ENCODE measurements at regions not wholly inside any gene's neighbourhood (a gene's known extent, or its start where the extent isn't known, plus 50 kb on each side); places are given as distances from the start of the nearest gene placed in this dataset.

- H3K4me2 ChIP-seq (ENCODE audit: low read length, poor library complexity, severe bottlenecking), result no peak overlapping the region
- DNase-seq, result no peak
- H4K91ac ChIP-seq (ENCODE audit: low read length), result no peak overlapping the region
- no peak overlapping the region for H2BK120ac ChIP-seq (ENCODE audit: low read depth, low read length)
- no peak overlapping the region for H3K4me3 ChIP-seq (ENCODE audit: insufficient read depth in 1 of 2, low read depth in 1 of 2, low read length in 2 of 2)
- H3K9ac ChIP-seq (ENCODE audit: low read length), result no peak overlapping the region
- H3K27ac ChIP-seq (ENCODE audit: low read length, poor library complexity, severe bottlenecking), result no peak overlapping the region
- H3K4me1 ChIP-seq (ENCODE audit: control insufficient read depth, insufficient read depth, low read depth, low read length), result no peaks in the 10 kb centered on the region
- no peak overlapping the region for H3K18ac ChIP-seq (ENCODE audit: low read depth in 1 of 2, low read length in 2 of 2)
- no peak overlapping the region for H3K4ac ChIP-seq (ENCODE audit: low read depth in 1 of 2, low read length in 2 of 2)
- H3K9me3 ChIP-seq (ENCODE audit: control insufficient read depth, low read length), result no peaks in the 10 kb centered on the region
- no peak overlapping the region for H2BK15ac ChIP-seq (ENCODE audit: low read depth, poor library complexity, severe bottlenecking)
- no peak overlapping the region for H2BK12ac ChIP-seq (ENCODE audit: low read length in 2 of 2)
- H3K36me3 ChIP-seq (ENCODE audit: control insufficient read depth in 1 of 2, insufficient read depth in 2 of 2, low read depth in 1 of 2, low read length in 2 of 2), result no peaks in the 10 kb centered on the region
- no peaks in the 10 kb centered on the region for H3K27me3 ChIP-seq (ENCODE audit: control insufficient read depth in 1 of 2, insufficient read depth in 1 of 2, low read length in 2 of 2)
- H3K14ac ChIP-seq (ENCODE audit: low read length in 2 of 2), result no peak overlapping the region
- no peak overlapping the region for H4K8ac ChIP-seq (ENCODE audit: low read length)
- no peak overlapping the region for H2BK5ac ChIP-seq (ENCODE audit: low read depth, low read length, poor library complexity, severe bottlenecking)
- H3K79me1 ChIP-seq (replicated peaks; ENCODE audit: low read length, poor library complexity, severe bottlenecking), result no peaks in the 10 kb centered on the region
- no peak overlapping the region for H2AK5ac ChIP-seq (ENCODE audit: low read length, severe bottlenecking)
- H3K23ac ChIP-seq (ENCODE audit: low read length in 2 of 2), result no peak overlapping the region
- 100% methylated on average over 2 of the region's 4 CpGs for WGBS
- H2AFZ ChIP-seq (ENCODE audit: low read depth, low read length), result no peak overlapping the region
Measured at GRCh38 chr6:55012454-55012853, 161.9 kb upstream of the HCRTR2 start.

GRCh38 chr6:55014321-55015088, 159.8 kb upstream of the HCRTR2 start:
- Histone ChIP-seq H3K23ac (ENCODE audit: low read length in 2 of 2) (no peak overlapping the region), H3K36me3 (ENCODE audit: control insufficient read depth in 1 of 2, insufficient read depth in 2 of 2, low read depth in 1 of 2, low read length in 2 of 2) (no peaks in the 10 kb centered on the region), H3K14ac (ENCODE audit: low read length in 2 of 2) (no peak overlapping the region), H3K4ac (ENCODE audit: low read depth in 1 of 2, low read length in 2 of 2) (no peak overlapping the region), H2AFZ (ENCODE audit: low read depth, low read length) (no peak overlapping the region), H2AK5ac (ENCODE audit: low read length, severe bottlenecking) (no peak overlapping the region), H2BK12ac (ENCODE audit: low read length in 2 of 2) (no peak overlapping the region), H3K27ac (ENCODE audit: low read length, poor library complexity, severe bottlenecking) (no peak overlapping the region), H3K79me1 (replicated peaks; ENCODE audit: low read length, poor library complexity, severe bottlenecking) (no peaks in the 10 kb centered on the region), H3K27me3 (ENCODE audit: control insufficient read depth in 1 of 2, insufficient read depth in 1 of 2, low read length in 2 of 2) (no peaks in the 10 kb centered on the region), H2BK120ac (ENCODE audit: low read depth, low read length) (no peak overlapping the region), H3K18ac (ENCODE audit: low read depth in 1 of 2, low read length in 2 of 2) (no peak overlapping the region), H3K4me1 (ENCODE audit: control insufficient read depth, insufficient read depth, low read depth, low read length) (no peaks in the 10 kb centered on the region), H4K91ac (ENCODE audit: low read length) (no peak overlapping the region), H2BK15ac (ENCODE audit: low read depth, poor library complexity, severe bottlenecking) (no peak overlapping the region), H3K9me3 (ENCODE audit: control insufficient read depth, low read length) (no peaks in the 10 kb centered on the region), H3K9ac (ENCODE audit: low read length) (no peak overlapping the region), H3K4me2 (ENCODE audit: low read length, poor library complexity, severe bottlenecking) (no peak overlapping the region), H2BK5ac (ENCODE audit: low read depth, low read length, poor library complexity, severe bottlenecking) (no peak overlapping the region), H3K4me3 (ENCODE audit: insufficient read depth in 1 of 2, low read depth in 1 of 2, low read length in 2 of 2) (no peak overlapping the region), H4K8ac (ENCODE audit: low read length) (no peak overlapping the region)
- DNase-seq, result no peak
- WGBS, result no CpG with 5 or more reads among the region's 1 CpG

- H2AFZ ChIP-seq (ENCODE audit: low read depth, low read length), result no peak overlapping the region
- no peaks in the 10 kb centered on the region for H3K27me3 ChIP-seq (ENCODE audit: control insufficient read depth in 1 of 2, insufficient read depth in 1 of 2, low read length in 2 of 2)
- H2AK5ac ChIP-seq (ENCODE audit: low read length, severe bottlenecking), result no peak overlapping the region
- H3K79me1 ChIP-seq (replicated peaks; ENCODE audit: low read length, poor library complexity, severe bottlenecking), result no peaks in the 10 kb centered on the region
- DNase-seq, result no peak
- no peak overlapping the region for H3K4me3 ChIP-seq (ENCODE audit: insufficient read depth in 1 of 2, low read depth in 1 of 2, low read length in 2 of 2)
- H3K4me1 ChIP-seq (ENCODE audit: control insufficient read depth, insufficient read depth, low read depth, low read length), result no peaks in the 10 kb centered on the region
- H3K4me2 ChIP-seq (ENCODE audit: low read length, poor library complexity, severe bottlenecking), result no peak overlapping the region
- no peaks in the 10 kb centered on the region for H3K9me3 ChIP-seq (ENCODE audit: control insufficient read depth, low read length)
- no peak overlapping the region for H3K9ac ChIP-seq (ENCODE audit: low read length)
- no peak overlapping the region for H4K8ac ChIP-seq (ENCODE audit: low read length)
- no peak overlapping the region for H3K27ac ChIP-seq (ENCODE audit: low read length, poor library complexity, severe bottlenecking)
- H2BK5ac ChIP-seq (ENCODE audit: low read depth, low read length, poor library complexity, severe bottlenecking), result no peak overlapping the region
- H2BK12ac ChIP-seq (ENCODE audit: low read length in 2 of 2), result no peak overlapping the region
- no peak overlapping the region for H3K23ac ChIP-seq (ENCODE audit: low read length in 2 of 2)
- no peak overlapping the region for H4K91ac ChIP-seq (ENCODE audit: low read length)
- no peak overlapping the region for H3K14ac ChIP-seq (ENCODE audit: low read length in 2 of 2)
- H3K4ac ChIP-seq (ENCODE audit: low read depth in 1 of 2, low read length in 2 of 2), result no peak overlapping the region
- no peak overlapping the region for H3K18ac ChIP-seq (ENCODE audit: low read depth in 1 of 2, low read length in 2 of 2)
- H2BK120ac ChIP-seq (ENCODE audit: low read depth, low read length), result no peak overlapping the region
- no peak overlapping the region for H2BK15ac ChIP-seq (ENCODE audit: low read depth, poor library complexity, severe bottlenecking)
- no CpG with 5 or more reads among the region's 1 CpG for WGBS
- H3K36me3 ChIP-seq (ENCODE audit: control insufficient read depth in 1 of 2, insufficient read depth in 2 of 2, low read depth in 1 of 2, low read length in 2 of 2), result no peaks in the 10 kb centered on the region
Measured at GRCh38 chr6:55016261-55016660, 158.1 kb upstream of the HCRTR2 start.

- no peak overlapping the region for H3K18ac ChIP-seq (ENCODE audit: low read depth in 1 of 2, low read length in 2 of 2)
- H2AFZ ChIP-seq (ENCODE audit: low read depth, low read length), result no peak overlapping the region
- no peaks in the 10 kb centered on the region for H3K79me1 ChIP-seq (replicated peaks; ENCODE audit: low read length, poor library complexity, severe bottlenecking)
- H3K4ac ChIP-seq (ENCODE audit: low read depth in 1 of 2, low read length in 2 of 2), result no peak overlapping the region
- no peaks in the 10 kb centered on the region for H3K36me3 ChIP-seq (ENCODE audit: control insufficient read depth in 1 of 2, insufficient read depth in 2 of 2, low read depth in 1 of 2, low read length in 2 of 2)
- H4K8ac ChIP-seq (ENCODE audit: low read length), result no peak overlapping the region
- H2BK5ac ChIP-seq (ENCODE audit: low read depth, low read length, poor library complexity, severe bottlenecking), result no peak overlapping the region
- no peak overlapping the region for H3K4me3 ChIP-seq (ENCODE audit: insufficient read depth in 1 of 2, low read depth in 1 of 2, low read length in 2 of 2)
- WGBS, result no CpG with 5 or more reads among the region's 1 CpG
- H3K23ac ChIP-seq (ENCODE audit: low read length in 2 of 2), result no peak overlapping the region
- H3K27ac ChIP-seq (ENCODE audit: low read length, poor library complexity, severe bottlenecking), result no peak overlapping the region
- H2BK120ac ChIP-seq (ENCODE audit: low read depth, low read length), result no peak overlapping the region
- H3K4me1 ChIP-seq (ENCODE audit: control insufficient read depth, insufficient read depth, low read depth, low read length), result no peaks in the 10 kb centered on the region
- H3K9me3 ChIP-seq (ENCODE audit: control insufficient read depth, low read length), result no peaks in the 10 kb centered on the region
- H2BK15ac ChIP-seq (ENCODE audit: low read depth, poor library complexity, severe bottlenecking), result no peak overlapping the region
- H3K14ac ChIP-seq (ENCODE audit: low read length in 2 of 2), result no peak overlapping the region
- H2BK12ac ChIP-seq (ENCODE audit: low read length in 2 of 2), result no peak overlapping the region
- H3K4me2 ChIP-seq (ENCODE audit: low read length, poor library complexity, severe bottlenecking), result no peak overlapping the region
- H2AK5ac ChIP-seq (ENCODE audit: low read length, severe bottlenecking), result no peak overlapping the region
- no peaks in the 10 kb centered on the region for H3K27me3 ChIP-seq (ENCODE audit: control insufficient read depth in 1 of 2, insufficient read depth in 1 of 2, low read length in 2 of 2)
- no peak overlapping the region for H3K9ac ChIP-seq (ENCODE audit: low read length)
- no peak overlapping the region for H4K91ac ChIP-seq (ENCODE audit: low read length)
- no peak for DNase-seq
Measured at GRCh38 chr6:55017555-55018300, 156.6 kb upstream of the HCRTR2 start.

Data from mesenchymal stem cell (in vitro differentiated cells and primary cell).